ENCODE measurements at regions not wholly inside any gene's neighbourhood (a gene's known extent, or its start where the extent isn't known, plus 50 kb on each side); places are given as distances from the start of the nearest gene placed in this dataset.
"Not testable (repeated sequence)": the region's sequence is repeated elsewhere in the genome, so short reads cannot be mapped to it uniquely, and the experiment has no call there.

DNA sequence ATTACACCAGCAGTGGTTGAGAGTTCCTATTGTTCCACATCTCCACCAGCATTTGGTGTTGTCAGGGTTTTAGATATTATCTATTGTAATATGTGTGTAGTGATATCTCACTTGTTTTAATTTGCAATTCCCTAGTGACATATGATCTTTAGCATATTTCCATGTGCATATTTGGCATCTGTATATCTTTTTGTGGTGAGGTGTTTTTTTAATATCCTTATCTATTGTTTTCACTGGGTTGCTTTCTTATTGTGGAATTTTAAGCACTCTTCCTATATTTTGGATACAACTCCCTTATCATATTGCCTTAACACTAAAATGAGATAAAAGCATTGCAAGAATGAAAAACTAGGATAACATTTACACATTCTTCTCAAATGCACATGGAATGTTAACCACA, 453.9 kb upstream of the FSIP2 start:
- no peak overlapping the region for H3K27ac ChIP-seq
- no peaks in the 10 kb centered on the region for H3K9me3 ChIP-seq
- no peak overlapping the region for H3K4me3 ChIP-seq
- no peaks in the 10 kb centered on the region for H3K36me3 ChIP-seq (ENCODE audit: low read depth, missing control alignments)
- H3K4me1 ChIP-seq, result no peaks in the 10 kb centered on the region
- DNase-seq, result no peak
- no peaks in the 10 kb centered on the region for H3K27me3 ChIP-seq
- intact Hi-C loops (cut with DNase I; ENCODE audit: low total_unique reads), result no loop called here
- no peak for TF ChIP-seq POLR2A (IDR thresholded peaks at IDR 0.05)
- TF ChIP-seq, protein P1, sequence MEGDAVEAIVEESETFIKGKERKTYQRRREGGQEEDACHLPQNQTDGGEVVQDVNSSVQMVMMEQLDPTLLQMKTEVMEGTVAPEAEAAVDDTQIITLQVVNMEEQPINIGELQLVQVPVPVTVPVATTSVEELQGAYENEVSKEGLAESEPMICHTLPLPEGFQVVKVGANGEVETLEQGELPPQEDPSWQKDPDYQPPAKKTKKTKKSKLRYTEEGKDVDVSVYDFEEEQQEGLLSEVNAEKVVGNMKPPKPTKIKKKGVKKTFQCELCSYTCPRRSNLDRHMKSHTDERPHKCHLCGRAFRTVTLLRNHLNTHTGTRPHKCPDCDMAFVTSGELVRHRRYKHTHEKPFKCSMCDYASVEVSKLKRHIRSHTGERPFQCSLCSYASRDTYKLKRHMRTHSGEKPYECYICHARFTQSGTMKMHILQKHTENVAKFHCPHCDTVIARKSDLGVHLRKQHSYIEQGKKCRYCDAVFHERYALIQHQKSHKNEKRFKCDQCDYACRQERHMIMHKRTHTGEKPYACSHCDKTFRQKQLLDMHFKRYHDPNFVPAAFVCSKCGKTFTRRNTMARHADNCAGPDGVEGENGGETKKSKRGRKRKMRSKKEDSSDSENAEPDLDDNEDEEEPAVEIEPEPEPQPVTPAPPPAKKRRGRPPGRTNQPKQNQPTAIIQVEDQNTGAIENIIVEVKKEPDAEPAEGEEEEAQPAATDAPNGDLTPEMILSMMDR (IDR thresholded peaks at IDR 0.05), result no peak

DNA sequence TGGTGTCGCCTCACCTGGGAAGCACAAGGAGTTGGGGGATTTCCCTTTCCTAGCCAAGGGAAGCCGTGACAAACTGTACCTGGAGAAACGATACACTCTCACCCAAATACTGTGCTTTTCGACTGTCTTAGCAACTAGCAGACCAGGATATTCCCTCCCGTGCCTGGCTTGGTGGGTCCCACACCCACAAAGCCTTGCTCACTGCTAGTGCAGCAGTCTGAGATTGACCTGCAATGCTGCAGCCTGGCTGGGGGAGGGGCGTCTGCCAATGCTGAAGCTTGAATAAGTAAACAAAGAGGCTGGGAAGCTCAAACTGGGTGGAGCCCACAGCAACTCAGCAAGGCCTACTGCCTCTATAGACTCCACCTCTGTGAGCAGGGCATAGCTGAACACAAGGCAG, 448.6 kb upstream of the FSIP2 start:
- 74 to 77% methylated on average over 6 of the region's 6 CpGs for WGBS, 2 donors
- H3K36me3 ChIP-seq (ENCODE audit: low read depth, missing control alignments); H3K27me3 ChIP-seq; intact Hi-C loops (cut with DNase I; ENCODE audit: low total_unique reads); H3K9me3 ChIP-seq; H3K4me1 ChIP-seq; H3K27ac ChIP-seq: not testable (repeated sequence)
- peak overlapping the region in 1 of 2 donors; percentile 11 for H3K4me3 ChIP-seq
- peak; percentile 23 for DNase-seq

DNA sequence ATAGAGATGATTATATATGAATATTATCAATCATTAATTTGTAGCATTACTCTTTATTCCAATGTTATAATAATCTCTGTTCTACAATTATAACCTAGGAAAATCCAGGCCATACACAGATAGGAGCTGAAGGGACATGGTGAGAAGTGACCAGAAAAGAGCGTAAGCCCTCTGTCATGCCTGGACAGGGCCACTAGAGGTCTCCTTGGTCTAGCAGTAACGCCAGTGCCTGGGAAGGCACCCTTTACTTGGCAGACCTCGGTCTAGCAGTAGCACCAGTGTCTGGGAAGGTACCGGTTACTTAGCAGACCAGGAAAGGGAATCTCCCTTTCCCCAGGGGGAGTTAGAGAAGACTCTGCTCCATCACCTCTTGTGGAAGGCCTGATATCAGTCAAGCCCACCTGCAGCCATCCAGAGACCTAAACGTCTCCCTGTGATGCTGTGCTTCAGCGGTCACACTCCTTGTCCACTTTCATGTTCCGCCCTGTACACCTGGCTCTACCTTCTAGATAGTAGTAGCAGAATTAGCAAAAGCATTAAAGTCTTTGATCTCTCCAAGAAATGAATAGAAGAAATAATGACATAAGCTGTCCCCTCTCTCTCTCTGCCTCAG, 447.5 kb upstream of the FSIP2 start:
- H3K27ac ChIP-seq, result no peak overlapping the region
- intact Hi-C loops (cut with DNase I; ENCODE audit: low total_unique reads), result no loop called here
- no peak overlapping the region for H3K4me3 ChIP-seq
- H3K9me3 ChIP-seq, result no peaks in the 10 kb centered on the region
- DNase-seq, result peak; percentile 80
- H3K27me3 ChIP-seq, result no peaks in the 10 kb centered on the region
- TF ChIP-seq, protein P1 (IDR thresholded peaks at IDR 0.05), result peak in 2 of 3 experiments; percentile 30 to 41
- TF ChIP-seq POLR2A (IDR thresholded peaks at IDR 0.05), result no peak
- no peaks in the 10 kb centered on the region for H3K4me1 ChIP-seq
- no peaks in the 10 kb centered on the region for H3K36me3 ChIP-seq (ENCODE audit: low read depth, missing control alignments)
- 62 to 67% methylated on average over 7 of the region's 7 CpGs for WGBS, 2 donors

DNA sequence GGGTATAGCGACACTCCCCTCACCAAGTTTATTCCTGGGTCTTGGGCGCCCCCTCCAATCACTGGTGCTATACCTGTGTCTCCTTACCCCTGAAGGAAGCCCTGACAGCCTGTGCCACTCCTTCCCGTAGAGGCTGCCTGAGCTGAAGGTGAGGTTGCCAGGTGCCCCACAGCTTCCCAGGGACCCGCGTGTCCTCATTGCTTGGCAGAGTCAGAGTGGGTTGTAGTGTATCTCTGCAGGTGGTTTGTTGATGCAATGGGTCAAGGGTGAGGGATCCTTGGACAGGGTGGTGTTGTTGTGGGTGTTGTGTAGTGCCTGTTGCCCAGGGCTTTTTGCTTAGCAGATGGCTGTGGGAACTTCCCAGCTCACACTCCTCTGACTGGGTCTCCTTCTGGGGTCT, 438.7 kb upstream of the FSIP2 start:
- WGBS, 2 donors, result 80 to 91% methylated on average over 3 to 5 of the region's 5 CpGs
- no peaks in the 10 kb centered on the region for H3K4me1 ChIP-seq
- intact Hi-C loops (cut with DNase I; ENCODE audit: low total_unique reads), result no loop called here
- DNase-seq, result no peak
- no peaks in the 10 kb centered on the region for H3K27me3 ChIP-seq
- no peaks in the 10 kb centered on the region for H3K9me3 ChIP-seq
- H3K27ac ChIP-seq, result no peak overlapping the region
- no peak for TF ChIP-seq POLR2A (IDR thresholded peaks at IDR 0.05)
- TF ChIP-seq, protein P1 (IDR thresholded peaks at IDR 0.05), result no peak
- no peak overlapping the region for H3K4me3 ChIP-seq
- H3K36me3 ChIP-seq (ENCODE audit: low read depth, missing control alignments), result no peaks in the 10 kb centered on the region

DNA sequence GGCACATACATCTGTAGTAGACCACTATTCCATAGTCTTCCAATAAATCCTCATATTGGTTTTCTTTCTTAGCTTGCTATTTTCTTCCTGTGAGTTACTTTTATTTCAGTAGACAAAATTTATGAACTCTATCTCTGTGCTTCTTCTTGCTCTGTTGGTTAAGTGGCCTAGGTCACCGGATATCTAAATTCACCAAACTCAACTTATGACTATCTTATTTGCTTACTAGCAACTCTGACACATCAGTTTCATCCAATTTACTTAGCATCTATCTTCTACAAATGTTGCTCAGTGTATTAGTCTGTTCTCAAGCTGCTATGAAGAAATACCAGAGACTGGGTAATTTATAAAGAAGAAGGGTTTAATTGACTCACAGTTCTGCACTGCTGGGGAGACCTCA, 432.5 kb upstream of the FSIP2 start:
- Histone ChIP-seq H3K27me3 (no peaks in the 10 kb centered on the region), H3K4me1 (no peaks in the 10 kb centered on the region), H3K4me3 (no peak overlapping the region), H3K9me3 (no peaks in the 10 kb centered on the region), H3K27ac (no peak overlapping the region), H3K36me3 (ENCODE audit: low read depth, missing control alignments) (no peaks in the 10 kb centered on the region)
- TF ChIP-seq, protein P1 (IDR thresholded peaks at IDR 0.05), result no peak
- TF ChIP-seq POLR2A (IDR thresholded peaks at IDR 0.05), result no peak
- DNase-seq, result no peak
- intact Hi-C loops (cut with DNase I; ENCODE audit: low total_unique reads), result no loop called here
- WGBS, 2 donors, result 88 to 93% methylated on average over 1 of the region's 1 CpG

All from testis (tissue), 2 donors.